GM10248 (cell line): ENCODE measurements at regions not wholly inside any gene's neighbourhood (a gene's known extent, or its start where the extent isn't known, plus 50 kb on each side); places are given as distances from the start of the nearest gene placed in this dataset.

ENCODE experiments used
- CTCF ChIA-PET: fragments of 300-600 bp; sonication (Branson Sonifier 250); formaldehyde crosslinking; extraction: SDS; loops from one replicate; lab custom pipeline; 2021; ENCODE audit warnings: antibody characterized with exemption; lab: Yijun Ruan, JAX
- POLR2A ChIA-PET: fragments of 350-650 bp; sonication (Branson Sonifier 250); formaldehyde crosslinking; extraction: SDS; loops from one replicate; lab custom pipeline; 2020; ENCODE audit warnings: antibody characterized with exemption; lab: Yijun Ruan, JAX
- DNase-seq: peaks from one replicate; pipeline ENCODE4 v3.0.0; 2012; ENCODE audit errors: extremely low spot score
- TF ChIP-seq, protein P1 (sequence below): IDR thresholded peaks from 2 replicates; pipeline ENCODE4 v1.5.1; 2012; ENCODE audit warnings: mild to moderate bottlenecking, low read depth; ENCODE audit errors: extremely low read depth, missing control alignments, control extremely low read depth

- TF ChIP-seq, protein P1, sequence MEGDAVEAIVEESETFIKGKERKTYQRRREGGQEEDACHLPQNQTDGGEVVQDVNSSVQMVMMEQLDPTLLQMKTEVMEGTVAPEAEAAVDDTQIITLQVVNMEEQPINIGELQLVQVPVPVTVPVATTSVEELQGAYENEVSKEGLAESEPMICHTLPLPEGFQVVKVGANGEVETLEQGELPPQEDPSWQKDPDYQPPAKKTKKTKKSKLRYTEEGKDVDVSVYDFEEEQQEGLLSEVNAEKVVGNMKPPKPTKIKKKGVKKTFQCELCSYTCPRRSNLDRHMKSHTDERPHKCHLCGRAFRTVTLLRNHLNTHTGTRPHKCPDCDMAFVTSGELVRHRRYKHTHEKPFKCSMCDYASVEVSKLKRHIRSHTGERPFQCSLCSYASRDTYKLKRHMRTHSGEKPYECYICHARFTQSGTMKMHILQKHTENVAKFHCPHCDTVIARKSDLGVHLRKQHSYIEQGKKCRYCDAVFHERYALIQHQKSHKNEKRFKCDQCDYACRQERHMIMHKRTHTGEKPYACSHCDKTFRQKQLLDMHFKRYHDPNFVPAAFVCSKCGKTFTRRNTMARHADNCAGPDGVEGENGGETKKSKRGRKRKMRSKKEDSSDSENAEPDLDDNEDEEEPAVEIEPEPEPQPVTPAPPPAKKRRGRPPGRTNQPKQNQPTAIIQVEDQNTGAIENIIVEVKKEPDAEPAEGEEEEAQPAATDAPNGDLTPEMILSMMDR, result no peak
- DNase-seq, result no peak
- POLR2A ChIA-PET, result no interaction called here
- CTCF ChIA-PET, result interaction anchor here (0.6 to 1.4 kb wide), 2 partner anchors 13 to 60 kb away, joined by 3 read pairs; no protein-coding TSS in a partner anchor
These were observed 96.4 kb upstream of the TTC29 start for GRCh38 chr4:147042046-147042445.

DNA sequence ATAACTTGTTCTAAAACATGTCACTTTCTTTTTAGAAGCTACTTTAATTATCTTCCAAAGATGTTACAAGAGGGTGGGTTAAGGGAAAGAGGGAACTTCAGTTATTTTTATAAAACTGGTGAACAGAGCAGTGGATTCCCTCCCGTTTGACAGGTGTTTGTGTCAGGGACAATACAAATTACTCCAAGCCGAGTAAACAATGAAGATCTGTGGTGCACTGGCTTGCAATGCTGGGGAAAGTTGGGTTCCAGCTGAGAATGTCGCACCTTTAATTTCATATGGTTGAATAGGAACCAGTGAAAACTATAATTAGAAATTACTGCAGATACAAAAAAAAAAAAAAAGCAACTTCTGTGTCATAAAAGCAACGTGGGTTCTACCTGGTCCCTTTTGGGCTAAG, 98.6 kb upstream of the TTC29 start:
- TF ChIP-seq, protein P1, result no peak
- DNase-seq, result no peak
- ChIA-PET POLR2A (no interaction called here), CTCF (interaction anchor here (0.7 to 1.5 kb wide), 2 partner anchors 16 to 53 kb away, joined by 3 to 6 read pairs; no protein-coding TSS in a partner anchor)

GRCh38 chr4:147049946-147050345, 104.3 kb upstream of the TTC29 start:
- CTCF ChIA-PET, result interaction anchor here (1.1 to 1.5 kb wide), 4 partner anchors 11 to 33 kb away, joined by 3 to 4 read pairs (median 3); no protein-coding TSS in a partner anchor
- TF ChIP-seq, protein P1, result no peak
- POLR2A ChIA-PET, result no interaction called here
- DNase-seq, result no peak

DNA sequence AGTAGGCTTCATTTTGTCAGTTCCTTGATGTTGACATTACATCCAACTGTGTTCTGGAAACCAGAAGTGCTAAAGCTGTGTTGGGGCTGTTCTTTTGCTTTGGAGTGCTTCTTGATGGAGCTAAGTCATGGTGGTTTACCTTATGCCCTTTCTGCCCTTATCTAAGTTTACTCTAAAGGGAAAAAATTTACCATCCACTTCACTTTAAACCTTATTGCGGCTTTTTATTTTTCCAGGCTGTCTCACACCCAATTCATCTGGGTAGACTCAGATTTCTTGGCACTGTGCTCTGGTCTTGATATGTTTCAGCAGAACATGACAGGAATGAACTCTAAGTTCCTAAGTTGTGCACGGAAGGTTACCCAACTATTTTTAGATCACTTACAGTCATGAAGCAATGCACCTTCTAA, 104.7 kb upstream of the TTC29 start:
- CTCF ChIA-PET, result interaction anchor here (1.1 to 1.5 kb wide), 4 partner anchors 12 to 33 kb away, joined by 3 to 4 read pairs (median 3); no protein-coding TSS in a partner anchor
- POLR2A ChIA-PET, result no interaction called here
- no peak for DNase-seq
- TF ChIP-seq, protein P1, result no peak

DNA sequence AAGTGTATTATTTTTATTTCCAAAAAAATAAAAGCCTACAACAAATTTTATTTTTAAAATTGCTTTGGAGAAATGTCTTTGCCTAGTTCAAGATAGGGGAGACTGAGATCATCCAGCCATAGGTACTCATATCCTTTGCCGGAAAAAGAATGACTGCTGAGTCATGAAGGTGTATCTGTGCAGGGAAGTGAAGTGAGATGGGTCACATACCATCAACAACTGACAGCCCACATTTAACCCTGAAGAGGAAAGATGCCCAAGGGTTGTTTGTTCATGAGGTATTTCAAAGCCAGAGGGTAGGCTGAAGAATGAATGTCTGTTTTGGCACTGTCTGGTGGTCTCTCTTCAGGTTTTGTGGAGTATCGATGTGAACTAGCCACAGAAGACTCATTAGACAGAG, 106.7 kb upstream of the TTC29 start:
- TF ChIP-seq, protein P1, result no peak
- ChIA-PET POLR2A (no interaction called here), CTCF (interaction anchor here (1.0 kb wide), 1 partner anchor 34 kb away, joined by 3 read pairs; no protein-coding TSS in a partner anchor)
- DNase-seq, result no peak

- CTCF ChIA-PET, result no interaction called here
- TF ChIP-seq, protein P1, result no peak
- no peak for DNase-seq
- POLR2A ChIA-PET, result no interaction called here
These were observed 108.7 kb upstream of the TTC29 start for GRCh38 chr4:147054228-147054872.
